ENCODE measurements at regions not wholly inside any gene's neighbourhood (a gene's known extent, or its start where the extent isn't known, plus 50 kb on each side); places are given as distances from the start of the nearest gene placed in this dataset.

GRCh38 chr2:63786471-63786870, 55.2 kb upstream of the UGP2 start:
- DNase-seq (ENCODE audit: low read depth): peak; percentile 15
- no peak for TF ChIP-seq CTCF (IDR thresholded peaks at IDR 0.05; ENCODE audit: low read length, missing control alignments)

GRCh38 chr2:63788071-63788470, 53.6 kb upstream of the UGP2 start:
- DNase-seq (ENCODE audit: low read depth): peak; percentile 69
- no peak overlapping the region for H3K4me3 ChIP-seq (replicated peaks; ENCODE audit: low read depth, low read length)
- TF ChIP-seq CTCF (IDR thresholded peaks at IDR 0.05; ENCODE audit: low read length, missing control alignments): no peak

More at GRCh38 chr2:63786471-63786870, 55.2 kb upstream of the UGP2 start:
- H3K4me3 ChIP-seq (replicated peaks; ENCODE audit: low read depth, low read length): no peak overlapping the region

- peak; percentile 18 for DNase-seq (ENCODE audit: low read depth)
- no peak overlapping the region for H3K4me3 ChIP-seq (replicated peaks; ENCODE audit: low read depth, low read length)
Observed at GRCh38 chr2:63789338-63790020, 52.2 kb upstream of the UGP2 start.

GRCh38 chr2:63790491-63790890, 51.2 kb upstream of the UGP2 start:
- H3K4me3 ChIP-seq (replicated peaks; ENCODE audit: low read depth, low read length): no peak overlapping the region
- peak; percentile 37 for DNase-seq (ENCODE audit: low read depth)
- no peak for TF ChIP-seq CTCF (IDR thresholded peaks at IDR 0.05; ENCODE audit: low read length, missing control alignments)

More at GRCh38 chr2:63789338-63790020, 52.2 kb upstream of the UGP2 start:
- TF ChIP-seq CTCF (IDR thresholded peaks at IDR 0.05; ENCODE audit: low read length, missing control alignments): no peak

GRCh38 chr2:63790906-63791305, 50.8 kb upstream of the UGP2 start:
- H3K4me3 ChIP-seq (replicated peaks; ENCODE audit: low read depth, low read length): no peak overlapping the region
- peak; percentile 90 for DNase-seq (ENCODE audit: low read depth)
- no peak for TF ChIP-seq CTCF (IDR thresholded peaks at IDR 0.05; ENCODE audit: low read length, missing control alignments)

- TF ChIP-seq CTCF (IDR thresholded peaks at IDR 0.05; ENCODE audit: low read length, missing control alignments): no peak
- no peak for DNase-seq (ENCODE audit: low read depth)
- no peak overlapping the region for H3K4me3 ChIP-seq (replicated peaks; ENCODE audit: low read depth, low read length)
Observed at GRCh38 chr2:63791387-63791786, 50.3 kb upstream of the UGP2 start.
